ENCODE measurements at regions not wholly inside any gene's neighbourhood (a gene's known extent, or its start where the extent isn't known, plus 50 kb on each side); places are given as distances from the start of the nearest gene placed in this dataset.

GRCh38 chr12:70106347-70106746 lies 136.9 kb upstream of the CNOT2 start:
- Histone ChIP-seq H4K20me1 (ENCODE audit: insufficient read depth, low read length) (no peaks in the 10 kb centered on the region), H3K9me3 (replicated peaks in 1 of 2; ENCODE audit: control insufficient read depth in 1 of 2, insufficient read depth in 1 of 2, low read length in 2 of 2) (peaks cover 28 to 29% of the 10 kb centered on the region in 2 donors), H2AFZ (ENCODE audit: insufficient read depth, low read depth, low read length, poor library complexity, severe bottlenecking) (no peak overlapping the region), H3K4me2 (replicated peaks; ENCODE audit: extremely low read depth, low read length, poor library complexity, severe bottlenecking) (no peak overlapping the region), H3K36me3 (replicated peaks in 1 of 2; ENCODE audit: control insufficient read depth in 1 of 2, insufficient read depth in 2 of 2, low read length in 2 of 2) (no peaks in the 10 kb centered on the region), H3K4me1 (ENCODE audit: control insufficient read depth in 1 of 2, insufficient read depth in 2 of 2, low read length in 2 of 2) (no peaks in the 10 kb centered on the region), H3K27ac (ENCODE audit: low read depth in 1 of 2, low read length in 2 of 2) (no peak overlapping the region), H3K79me2 (ENCODE audit: insufficient read depth, low read length) (no peaks in the 10 kb centered on the region), H3K27me3 (ENCODE audit: control insufficient read depth in 2 of 2, insufficient read depth in 2 of 2, low read length in 2 of 2) (no peaks in the 10 kb centered on the region), H3K4me3 (replicated peaks in 1 of 3; ENCODE audit: low read depth in 2 of 3, low read length in 3 of 3) (no peak overlapping the region), H3K9ac (ENCODE audit: insufficient read depth, low read length, poor library complexity, severe bottlenecking) (no peak overlapping the region)
- Mint-ChIP-seq H3K27me3 (ENCODE audit: low read depth in 3 of 3) (peaks cover 0 to 3% (median 0%) of the 10 kb centered on the region in 3 donors), H3K4me1 (no peaks in the 10 kb centered on the region), H3K36me3 (no peaks in the 10 kb centered on the region), H3K27ac (no peak overlapping the region), H3K9me3 (peaks cover 19 to 39% (median 32%) of the 10 kb centered on the region in 7 donors), H3K4me3 (no peak overlapping the region)
- DNase-seq, result no peak
- WGBS (ENCODE audit: insufficient coverage), result no CpG with 5 or more reads among the region's 1 CpG
- intact Hi-C loops (cut with micrococcal nuclease), result no loop called here
- TF ChIP-seq CTCF (IDR thresholded peaks at IDR 0.05), result no peak

DNA sequence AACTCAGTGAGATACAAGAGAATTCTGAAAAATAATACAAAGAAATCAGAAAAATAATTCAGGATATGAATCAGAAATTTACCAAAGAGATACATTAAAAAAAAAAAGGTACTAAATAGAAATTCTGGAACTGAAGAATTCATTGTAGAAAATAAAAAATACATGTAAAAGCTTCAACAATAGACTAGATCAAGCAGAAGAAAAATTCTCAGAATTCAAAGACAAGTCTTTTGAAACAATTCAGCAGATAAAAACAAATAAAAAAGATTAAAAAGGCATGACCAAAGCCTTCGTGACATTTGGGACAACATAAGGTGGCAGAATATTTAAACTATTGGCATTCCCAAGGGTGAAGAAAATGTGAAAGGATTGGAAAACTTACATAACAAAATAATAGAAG lies 133.1 kb upstream of the CNOT2 start:
- Histone ChIP-seq H3K36me3 (replicated peaks in 1 of 2; ENCODE audit: control insufficient read depth in 1 of 2, insufficient read depth in 2 of 2, low read length in 2 of 2) (no peaks in the 10 kb centered on the region), H4K20me1 (ENCODE audit: insufficient read depth, low read length) (no peaks in the 10 kb centered on the region), H3K27me3 (ENCODE audit: control insufficient read depth in 2 of 2, insufficient read depth in 2 of 2, low read length in 2 of 2) (no peaks in the 10 kb centered on the region), H3K9me3 (replicated peaks in 1 of 2; ENCODE audit: control insufficient read depth in 1 of 2, insufficient read depth in 1 of 2, low read length in 2 of 2) (peaks cover 28 to 29% of the 10 kb centered on the region in 2 donors), H3K4me2 (replicated peaks; ENCODE audit: extremely low read depth, low read length, poor library complexity, severe bottlenecking) (no peak overlapping the region), H3K9ac (ENCODE audit: insufficient read depth, low read length, poor library complexity, severe bottlenecking) (no peak overlapping the region), H2AFZ (ENCODE audit: insufficient read depth, low read depth, low read length, poor library complexity, severe bottlenecking) (no peak overlapping the region), H3K27ac (ENCODE audit: low read depth in 1 of 2, low read length in 2 of 2) (no peak overlapping the region), H3K4me3 (replicated peaks in 1 of 3; ENCODE audit: low read depth in 2 of 3, low read length in 3 of 3) (no peak overlapping the region), H3K79me2 (ENCODE audit: insufficient read depth, low read length) (no peaks in the 10 kb centered on the region), H3K4me1 (ENCODE audit: control insufficient read depth in 1 of 2, insufficient read depth in 2 of 2, low read length in 2 of 2) (no peaks in the 10 kb centered on the region)
- intact Hi-C loops (cut with micrococcal nuclease), result no loop called here
- Mint-ChIP-seq H3K27ac (no peak overlapping the region), H3K4me3 (no peak overlapping the region), H3K9me3 (peaks cover 26 to 45% (median 37%) of the 10 kb centered on the region in 7 donors), H3K4me1 (no peaks in the 10 kb centered on the region), H3K36me3 (no peaks in the 10 kb centered on the region), H3K27me3 (ENCODE audit: low read depth in 3 of 3) (peaks cover 0 to 3% (median 0%) of the 10 kb centered on the region in 3 donors)
- no CpG with 5 or more reads among the region's 1 CpG for WGBS (ENCODE audit: insufficient coverage)
- TF ChIP-seq CTCF (IDR thresholded peaks at IDR 0.05), result no peak
- DNase-seq, result no peak

Measured in CD14-positive monocyte (primary cell).